ENCODE measurements at regions not wholly inside any gene's neighbourhood (a gene's known extent, or its start where the extent isn't known, plus 50 kb on each side); places are given as distances from the start of the nearest gene placed in this dataset.

GRCh38 chrX:42017971-42018370, 94.6 kb upstream of the CASK start:
- TF ChIP-seq POLR2A (IDR thresholded peaks at IDR 0.05): no peak
- TF ChIP-seq CTCF (IDR thresholded peaks at IDR 0.05): no peak
